Spleen (tissue), 11 donors: ENCODE measurements at regions not wholly inside any gene's neighbourhood (a gene's known extent, or its start where the extent isn't known, plus 50 kb on each side); places are given as distances from the start of the nearest gene placed in this dataset.

Source experiments
- DNase-seq: peaks from one replicate; pipeline ENCODE4 v3.0.0-alpha.2; 2020
- H3K27ac ChIP-seq, 8 donors: fragments of 200-600 bp; sonication (generic) in 7 of 8; 1 replicate in 4 of 8; 2 replicates in 4 of 8; pipeline versions ENCODE4 v1.5.0 to v1.8.0; 2016 to 2021; ENCODE audit warnings: inconsistent platforms in 4 of 8, mild to moderate bottlenecking in 4 of 8, moderate library complexity in 1 of 8
- H3K27me3 ChIP-seq, 7 donors: fragments of 200-600 bp; sonication (generic) in 6 of 7; replicated peaks in 1 of 7; 1 replicate in 4 of 7; 2 replicates in 3 of 7; pipeline versions ENCODE4 v1.5.0 to v1.8.0; 2016 to 2021; ENCODE audit warnings: inconsistent platforms in 3 of 7, mild to moderate bottlenecking in 1 of 7
- H3K36me3 ChIP-seq, 6 donors: fragments of 200-600 bp; sonication (generic) in 5 of 6; 1 replicate in 4 of 6; 2 replicates in 2 of 6; pipeline versions ENCODE4 v1.5.0 to v1.8.0; 2016 to 2021; ENCODE audit warnings: inconsistent platforms in 2 of 6
- H3K4me1 ChIP-seq, 6 donors: fragments of 200-600 bp; sonication (generic) in 5 of 6; 1 replicate in 3 of 6; 2 replicates in 3 of 6; pipeline versions ENCODE4 v1.5.0 to v1.8.0; 2016 to 2021; ENCODE audit warnings: inconsistent platforms in 3 of 6
- H3K4me3 ChIP-seq, 8 donors: fragments of 200-600 bp; sonication (generic) in 7 of 8; 1 replicate in 4 of 8; 2 replicates in 4 of 8; pipeline versions ENCODE4 v1.5.0 to v1.8.0; 2016 to 2021; ENCODE audit warnings: inconsistent platforms in 4 of 8, mild to moderate bottlenecking in 4 of 8, moderate library complexity in 2 of 8
- H3K9me3 ChIP-seq, 8 donors: fragments of 200-600 bp; sonication (generic) in 7 of 8; 1 replicate in 4 of 8; 2 replicates in 4 of 8; pipeline versions ENCODE4 v1.5.0 to v1.8.0; 2016 to 2021; ENCODE audit warnings: inconsistent platforms in 4 of 8
- CTCF ChIP-seq, 11 experiments: fragments of 200-600 bp in 7 of 11; fragments of 450-650 bp in 4 of 11; sonication (generic) in 4 of 11; IDR thresholded peaks in 8 of 11; conservative IDR thresholded peaks in 3 of 11; 1 replicate in 7 of 11; 2 replicates in 4 of 11; pipeline versions ENCODE4 v1.4.0 to v1.8.0; 2016 to 2021; ENCODE audit warnings: antibody characterized with exemption in 11 of 11, inconsistent platforms in 4 of 11, mild to moderate bottlenecking in 1 of 11
- POLR2A ChIP-seq, 3 donors: fragments of 450-650 bp; IDR thresholded peaks; one replicate each; pipeline ENCODE4 v1.5.1; 2017; ENCODE audit warnings: antibody characterized with exemption in 3 of 3, mild to moderate bottlenecking in 1 of 3
- POLR2AphosphoS5 ChIP-seq, 3 donors: sonication (generic); formaldehyde crosslinking; IDR thresholded peaks; one replicate each; pipeline ENCODE4 v1.5.1; 2017; ENCODE audit warnings: antibody characterized with exemption in 3 of 3
- WGBS, 5 donors: extraction: QIAGEN DNeasy Blood & Tissue Kit in 3 of 5; methylation state at CpG; one replicate each; pipeline versions ENCODE4 v1.1.5 to v1.1.7; 2013 to 2018; 5-methylcytosine and 5-hydroxymethylcytosine counted together
- intact Hi-C: fragments of 100-400 bp; cut with DNase I; formaldehyde crosslinking; loops from one replicate; pipeline ENCODE4 v1.15.0; 2023; ENCODE audit warnings: low total_unique reads
- donor health status: healthy with polysubstance abuse.
- donor health status: DM: no; HTN: no; CAD: no; lungs with moderate emphysema.
- donor health status: DM: no; HTN: no; CAD: no.
- donor health status: Bipolar disorder and iron deficiency.
- donor health status: healthy.
- donor health status: DM: no; HTN: no; CAD: no.
- donor health status: DM: yes; HTN: yes; CAD: no.

- Histone ChIP-seq H3K4me3 (no peak overlapping the region), H3K27ac (no peak overlapping the region), H3K9me3 (no peaks in the 10 kb centered on the region), H3K4me1 (no peaks in the 10 kb centered on the region), H3K36me3 (no peaks in the 10 kb centered on the region), H3K27me3 (no peaks in the 10 kb centered on the region)
- intact Hi-C loops, result no loop called here
- TF ChIP-seq POLR2AphosphoS5 (IDR thresholded peaks at IDR 0.05) (no peak), CTCF (IDR thresholded peaks at IDR 0.05 in 8 of 11, conservative IDR thresholded peaks at IDR 0.05 in 3 of 11) (no peak), POLR2A (IDR thresholded peaks at IDR 0.05) (no peak)
- WGBS, 5 donors, result 65 to 81% (median 75%) methylated on average over 6 of the region's 6 CpGs
- no peak for DNase-seq
Measured at GRCh38 chr5:31100047-31100575, 93.4 kb upstream of the CDH6 start.

- Histone ChIP-seq H3K9me3 (no peaks in the 10 kb centered on the region), H3K27me3 (no peaks in the 10 kb centered on the region), H3K4me3 (no peak overlapping the region), H3K36me3 (no peaks in the 10 kb centered on the region), H3K4me1 (no peaks in the 10 kb centered on the region), H3K27ac (no peak overlapping the region)
- intact Hi-C loops, result no loop called here
- no peak for TF ChIP-seq POLR2A (IDR thresholded peaks at IDR 0.05)
- TF ChIP-seq POLR2AphosphoS5 (IDR thresholded peaks at IDR 0.05), result no peak
- TF ChIP-seq CTCF (IDR thresholded peaks at IDR 0.05 in 8 of 11, conservative IDR thresholded peaks at IDR 0.05 in 3 of 11), result no peak
- 70 to 73% (median 71%) methylated on average over 4 of the region's 4 CpGs for WGBS, 5 donors
- no peak for DNase-seq
Measured at GRCh38 chr5:31098811-31099210, 94.7 kb upstream of the CDH6 start.

GRCh38 chr5:31097851-31098250 lies 95.6 kb upstream of the CDH6 start:
- peaks cover 0 to 9% (median 0%) of the 10 kb centered on the region in 8 donors for H3K9me3 ChIP-seq
- no peaks in the 10 kb centered on the region for H3K36me3 ChIP-seq
- TF ChIP-seq POLR2A (IDR thresholded peaks at IDR 0.05), result no peak
- TF ChIP-seq CTCF (IDR thresholded peaks at IDR 0.05 in 8 of 11, conservative IDR thresholded peaks at IDR 0.05 in 3 of 11), result no peak
- TF ChIP-seq POLR2AphosphoS5 (IDR thresholded peaks at IDR 0.05), result no peak
- intact Hi-C loops, result no loop called here
- H3K27ac ChIP-seq, result no peak overlapping the region
- no peaks in the 10 kb centered on the region for H3K4me1 ChIP-seq
- H3K4me3 ChIP-seq, result no peak overlapping the region
- DNase-seq, result no peak
- H3K27me3 ChIP-seq, result no peaks in the 10 kb centered on the region

- no peak overlapping the region for H3K27ac ChIP-seq
- no peak for DNase-seq
Measured at GRCh38 chr5:31096238-31096865, 97.1 kb upstream of the CDH6 start.

More at GRCh38 chr5:31096238-31096865, 97.1 kb upstream of the CDH6 start:
- intact Hi-C loops, result no loop called here
- Histone ChIP-seq H3K27me3 (no peaks in the 10 kb centered on the region), H3K9me3 (peaks cover 0 to 9% (median 0%) of the 10 kb centered on the region in 8 donors), H3K4me1 (no peaks in the 10 kb centered on the region), H3K4me3 (no peak overlapping the region), H3K36me3 (no peaks in the 10 kb centered on the region)
- TF ChIP-seq POLR2A (IDR thresholded peaks at IDR 0.05) (no peak), POLR2AphosphoS5 (IDR thresholded peaks at IDR 0.05) (no peak), CTCF (IDR thresholded peaks at IDR 0.05 in 8 of 11, conservative IDR thresholded peaks at IDR 0.05 in 3 of 11) (no peak)
- WGBS, 5 donors, result 74 to 80% (median 77%) methylated on average over 5 of the region's 5 CpGs
